ENCODE measurements at regions not wholly inside any gene's neighbourhood (a gene's known extent, or its start where the extent isn't known, plus 50 kb on each side); places are given as distances from the start of the nearest gene placed in this dataset.

GRCh38 chr4:130576218-130576617, 1480.3 kb downstream of the C4orf33 start:
- Histone ChIP-seq H3K36me3 (ENCODE audit: control insufficient read depth in 2 of 3, insufficient read depth in 3 of 3, low read length in 3 of 3) (no peaks in the 10 kb centered on the region), H3K4me1 (ENCODE audit: control insufficient read depth in 2 of 3, insufficient read depth in 2 of 3, low read depth in 1 of 3, low read length in 3 of 3) (no peaks in the 10 kb centered on the region), H3K27ac (ENCODE audit: low read depth in 2 of 2, low read length in 2 of 2) (no peak overlapping the region), H3K9ac (ENCODE audit: low read length in 3 of 3) (no peak overlapping the region), H3K4me3 (ENCODE audit: low read length in 3 of 3) (no peak overlapping the region), H3K27me3 (ENCODE audit: control insufficient read depth, insufficient read depth, low read length) (no peaks in the 10 kb centered on the region), H3K9me3 (ENCODE audit: control insufficient read depth in 2 of 3, insufficient read depth in 1 of 3, low read length in 3 of 3) (no peaks in the 10 kb centered on the region)
- no peak for DNase-seq
- no peak for FAIRE-seq
- TF ChIP-seq CTCF (IDR thresholded peaks at IDR 0.05; ENCODE audit: borderline replicate concordance, extremely low read depth, insufficient read depth): no peak
- intact Hi-C loops (cut with DNase I): no loop called here

- no peak overlapping the region for H3K9ac ChIP-seq (ENCODE audit: low read length in 3 of 3)
- FAIRE-seq (no peak), DNase-seq (no peak)
- no peak for TF ChIP-seq CTCF (IDR thresholded peaks at IDR 0.05; ENCODE audit: borderline replicate concordance, extremely low read depth, insufficient read depth)
- intact Hi-C loops (cut with DNase I): no loop called here
- H3K4me1 ChIP-seq (ENCODE audit: control insufficient read depth in 2 of 3, insufficient read depth in 2 of 3, low read depth in 1 of 3, low read length in 3 of 3): no peaks in the 10 kb centered on the region
- H3K9me3 ChIP-seq (ENCODE audit: control insufficient read depth in 2 of 3, insufficient read depth in 1 of 3, low read length in 3 of 3): no peaks in the 10 kb centered on the region
- no peaks in the 10 kb centered on the region for H3K36me3 ChIP-seq (ENCODE audit: control insufficient read depth in 2 of 3, insufficient read depth in 3 of 3, low read length in 3 of 3)
- no peak overlapping the region for H3K27ac ChIP-seq (ENCODE audit: low read depth in 2 of 2, low read length in 2 of 2)
- no peak overlapping the region for H3K4me3 ChIP-seq (ENCODE audit: low read length in 3 of 3)
- H3K27me3 ChIP-seq (ENCODE audit: control insufficient read depth, insufficient read depth, low read length): no peaks in the 10 kb centered on the region
Observed at GRCh38 chr4:130591091-130591490, 1495.1 kb downstream of the C4orf33 start.

- H3K27me3 ChIP-seq (ENCODE audit: control insufficient read depth, insufficient read depth, low read length): no peaks in the 10 kb centered on the region
- no peaks in the 10 kb centered on the region for H3K9me3 ChIP-seq (ENCODE audit: control insufficient read depth in 2 of 3, insufficient read depth in 1 of 3, low read length in 3 of 3)
- no peaks in the 10 kb centered on the region for H3K4me1 ChIP-seq (ENCODE audit: control insufficient read depth in 2 of 3, insufficient read depth in 2 of 3, low read depth in 1 of 3, low read length in 3 of 3)
- no peaks in the 10 kb centered on the region for H3K36me3 ChIP-seq (ENCODE audit: control insufficient read depth in 2 of 3, insufficient read depth in 3 of 3, low read length in 3 of 3)
- intact Hi-C loops (cut with DNase I): no loop called here
- H3K27ac ChIP-seq (ENCODE audit: low read depth in 2 of 2, low read length in 2 of 2): no peak overlapping the region
- FAIRE-seq (no peak), DNase-seq (no peak)
- no peak overlapping the region for H3K9ac ChIP-seq (ENCODE audit: low read length in 3 of 3)
- no peak for TF ChIP-seq CTCF (IDR thresholded peaks at IDR 0.05; ENCODE audit: borderline replicate concordance, extremely low read depth, insufficient read depth)
- H3K4me3 ChIP-seq (ENCODE audit: low read length in 3 of 3): no peak overlapping the region
Observed at GRCh38 chr4:130600706-130601105, 1504.8 kb downstream of the C4orf33 start.

GRCh38 chr4:130603043-130603442, 1507.1 kb downstream of the C4orf33 start:
- Histone ChIP-seq H3K36me3 (ENCODE audit: control insufficient read depth in 2 of 3, insufficient read depth in 3 of 3, low read length in 3 of 3) (no peaks in the 10 kb centered on the region), H3K27ac (ENCODE audit: low read depth in 2 of 2, low read length in 2 of 2) (no peak overlapping the region), H3K27me3 (ENCODE audit: control insufficient read depth, insufficient read depth, low read length) (no peaks in the 10 kb centered on the region), H3K9me3 (ENCODE audit: control insufficient read depth in 2 of 3, insufficient read depth in 1 of 3, low read length in 3 of 3) (no peaks in the 10 kb centered on the region), H3K4me3 (ENCODE audit: low read length in 3 of 3) (no peak overlapping the region), H3K9ac (ENCODE audit: low read length in 3 of 3) (no peak overlapping the region), H3K4me1 (ENCODE audit: control insufficient read depth in 2 of 3, insufficient read depth in 2 of 3, low read depth in 1 of 3, low read length in 3 of 3) (no peaks in the 10 kb centered on the region)
- FAIRE-seq (no peak), DNase-seq (no peak)
- TF ChIP-seq CTCF (IDR thresholded peaks at IDR 0.05; ENCODE audit: borderline replicate concordance, extremely low read depth, insufficient read depth): no peak
- intact Hi-C loops (cut with DNase I): no loop called here

Measured in kidney (tissue), 13 donors.